ENCODE measurements at regions not wholly inside any gene's neighbourhood (a gene's known extent, or its start where the extent isn't known, plus 50 kb on each side); places are given as distances from the start of the nearest gene placed in this dataset.
"Not testable (repeated sequence)": the region's sequence is repeated elsewhere in the genome, so short reads cannot be mapped to it uniquely, and the experiment has no call there.

DNA sequence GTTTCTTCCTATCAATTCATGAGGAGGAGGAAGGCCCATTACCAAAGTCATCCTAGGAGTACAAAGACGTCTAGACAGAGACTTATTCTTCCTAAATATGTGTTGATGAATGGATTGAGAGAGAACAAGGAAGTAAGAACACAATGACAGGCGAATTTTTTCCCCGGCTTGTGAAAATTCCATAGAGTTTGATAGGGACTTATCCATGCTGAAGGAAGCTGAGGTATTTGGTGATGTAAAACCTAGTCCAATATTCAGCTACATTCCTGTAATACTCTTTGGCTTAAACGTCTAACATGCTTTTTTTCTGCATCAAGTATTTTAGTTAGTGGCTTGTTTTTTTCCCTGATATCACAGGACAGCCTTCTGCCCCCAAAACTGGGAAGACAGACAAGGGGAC is 121.9 kb upstream of the MYT1L start:
- H3K4me2 ChIP-seq (replicated peaks; ENCODE audit: low read depth, low read length, poor library complexity, severe bottlenecking): no peak overlapping the region
- no peaks in the 10 kb centered on the region for H3K9me3 ChIP-seq (ENCODE audit: control extremely low read depth in 1 of 3, control insufficient read depth in 2 of 3, insufficient read depth in 1 of 3, low read length in 2 of 3)
- H4K20me1 ChIP-seq (ENCODE audit: control insufficient read depth, insufficient read depth, low read length, poor library complexity, severe bottlenecking): no peaks in the 10 kb centered on the region
- no peaks in the 10 kb centered on the region for H3K27me3 Mint-ChIP-seq
- ATAC-seq (ENCODE audit: low read depth) (no peak), DNase-seq (no peak)
- no peak overlapping the region for H3K4me3 ChIP-seq (ENCODE audit: control extremely low read depth in 1 of 5, extremely low read depth in 1 of 5, insufficient read depth in 1 of 5, low read depth in 2 of 5, low read length in 4 of 5)
- TF ChIP-seq EZH2 (IDR thresholded peaks at IDR 0.05; ENCODE audit: borderline replicate concordance, insufficient read depth, low read depth, low read length, poor library complexity, severe bottlenecking): no peak
- TF ChIP-seq, protein P1, sequence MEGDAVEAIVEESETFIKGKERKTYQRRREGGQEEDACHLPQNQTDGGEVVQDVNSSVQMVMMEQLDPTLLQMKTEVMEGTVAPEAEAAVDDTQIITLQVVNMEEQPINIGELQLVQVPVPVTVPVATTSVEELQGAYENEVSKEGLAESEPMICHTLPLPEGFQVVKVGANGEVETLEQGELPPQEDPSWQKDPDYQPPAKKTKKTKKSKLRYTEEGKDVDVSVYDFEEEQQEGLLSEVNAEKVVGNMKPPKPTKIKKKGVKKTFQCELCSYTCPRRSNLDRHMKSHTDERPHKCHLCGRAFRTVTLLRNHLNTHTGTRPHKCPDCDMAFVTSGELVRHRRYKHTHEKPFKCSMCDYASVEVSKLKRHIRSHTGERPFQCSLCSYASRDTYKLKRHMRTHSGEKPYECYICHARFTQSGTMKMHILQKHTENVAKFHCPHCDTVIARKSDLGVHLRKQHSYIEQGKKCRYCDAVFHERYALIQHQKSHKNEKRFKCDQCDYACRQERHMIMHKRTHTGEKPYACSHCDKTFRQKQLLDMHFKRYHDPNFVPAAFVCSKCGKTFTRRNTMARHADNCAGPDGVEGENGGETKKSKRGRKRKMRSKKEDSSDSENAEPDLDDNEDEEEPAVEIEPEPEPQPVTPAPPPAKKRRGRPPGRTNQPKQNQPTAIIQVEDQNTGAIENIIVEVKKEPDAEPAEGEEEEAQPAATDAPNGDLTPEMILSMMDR (IDR thresholded peaks at IDR 0.05): no peak
- H3K4me3 Mint-ChIP-seq: no peak overlapping the region
- no CpG with 5 or more reads among the region's 4 CpGs for WGBS (ENCODE audit: insufficient coverage)
- H3K27ac ChIP-seq (ENCODE audit: low read length in 2 of 2): no peak overlapping the region
- no peak overlapping the region for H3K9ac ChIP-seq (ENCODE audit: low read length)
- no peak overlapping the region for H3K27ac Mint-ChIP-seq
- H3K27me3 ChIP-seq (replicated peaks in 1 of 4; ENCODE audit: control extremely low read depth in 1 of 4, control insufficient read depth in 3 of 4, insufficient read depth in 4 of 4, low read length in 3 of 4): no peaks in the 10 kb centered on the region
- H3K36me3 ChIP-seq (replicated peaks in 1 of 2; ENCODE audit: control extremely low read depth in 1 of 2, control insufficient read depth in 1 of 2, extremely low read depth in 1 of 2, insufficient read depth in 2 of 2, low read length in 1 of 2): no peaks in the 10 kb centered on the region
- H2AFZ ChIP-seq (ENCODE audit: insufficient read depth, low read depth, low read length, poor library complexity, severe bottlenecking): no peak overlapping the region
- no peaks in the 10 kb centered on the region for H3K4me1 ChIP-seq (ENCODE audit: control insufficient read depth in 2 of 2, insufficient read depth in 2 of 2, low read length in 2 of 2)
- CTCF ChIA-PET: no interaction called here
- no peaks in the 10 kb centered on the region for H3K79me2 ChIP-seq (ENCODE audit: control insufficient read depth, insufficient read depth, low read length)
- no peaks in the 10 kb centered on the region for H3K4me1 Mint-ChIP-seq
- intact Hi-C loops (cut with micrococcal nuclease): no loop called here
- peaks cover 4% of the 10 kb centered on the region for H3K9me3 Mint-ChIP-seq (ENCODE audit: insufficient read depth)
- POLR2A ChIA-PET: no interaction called here

DNA sequence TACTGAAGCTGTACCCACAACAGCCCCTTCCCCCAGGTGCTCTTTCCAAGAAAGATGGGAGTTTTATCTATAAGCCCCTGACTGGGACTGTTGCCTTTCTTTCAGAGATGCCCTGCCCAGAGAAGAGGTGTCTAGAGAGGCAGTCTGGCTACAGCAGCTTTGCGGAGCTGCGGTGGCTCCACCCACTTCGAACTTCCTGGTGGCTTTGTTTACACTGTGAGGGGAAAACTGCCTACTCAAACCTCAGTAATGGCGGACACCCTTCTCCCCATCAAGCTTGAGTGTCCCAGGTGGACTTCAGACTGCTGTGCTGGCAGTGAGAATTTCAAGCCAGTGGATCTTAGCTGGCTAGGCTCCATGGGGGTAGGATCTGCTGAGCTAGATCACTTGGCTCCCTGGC is 120.2 kb upstream of the MYT1L start:
- H3K4me2 ChIP-seq (replicated peaks; ENCODE audit: low read depth, low read length, poor library complexity, severe bottlenecking); H4K20me1 ChIP-seq (ENCODE audit: control insufficient read depth, insufficient read depth, low read length, poor library complexity, severe bottlenecking); H3K9ac ChIP-seq (ENCODE audit: low read length); H3K79me2 ChIP-seq (ENCODE audit: control insufficient read depth, insufficient read depth, low read length); POLR2A ChIA-PET; H3K4me3 Mint-ChIP-seq; H3K27ac Mint-ChIP-seq; H3K27me3 ChIP-seq (replicated peaks in 1 of 4; ENCODE audit: control extremely low read depth in 1 of 4, control insufficient read depth in 3 of 4, insufficient read depth in 4 of 4, low read length in 3 of 4); H3K9me3 ChIP-seq (ENCODE audit: control extremely low read depth in 1 of 3, control insufficient read depth in 2 of 3, insufficient read depth in 1 of 3, low read length in 2 of 3); H2AFZ ChIP-seq (ENCODE audit: insufficient read depth, low read depth, low read length, poor library complexity, severe bottlenecking); CTCF ChIA-PET; H3K4me3 ChIP-seq (ENCODE audit: control extremely low read depth in 1 of 5, extremely low read depth in 1 of 5, insufficient read depth in 1 of 5, low read depth in 2 of 5, low read length in 4 of 5); H3K27me3 Mint-ChIP-seq; H3K9me3 Mint-ChIP-seq (ENCODE audit: insufficient read depth); H3K27ac ChIP-seq (ENCODE audit: low read length in 2 of 2); ATAC-seq (ENCODE audit: low read depth); intact Hi-C loops (cut with micrococcal nuclease); H3K36me3 ChIP-seq (replicated peaks in 1 of 2; ENCODE audit: control extremely low read depth in 1 of 2, control insufficient read depth in 1 of 2, extremely low read depth in 1 of 2, insufficient read depth in 2 of 2, low read length in 1 of 2); DNase-seq; H3K4me1 ChIP-seq (ENCODE audit: control insufficient read depth in 2 of 2, insufficient read depth in 2 of 2, low read length in 2 of 2); H3K4me1 Mint-ChIP-seq: not testable (repeated sequence)
- WGBS (ENCODE audit: insufficient coverage): no CpG with 5 or more reads among the region's 4 CpGs
